ENCODE measurements at regions not wholly inside any gene's neighbourhood (a gene's known extent, or its start where the extent isn't known, plus 50 kb on each side); places are given as distances from the start of the nearest gene placed in this dataset.

GRCh38 chr12:3961591-3961990, 88.4 kb upstream of the PARP11 start:
- TF ChIP-seq CTCF (IDR thresholded peaks at IDR 0.05; ENCODE audit: insufficient read depth, low read length, poor library complexity, severe bottlenecking) (no peak), EZH2phosphoT487 (conservative IDR thresholded peaks at IDR 0.05; ENCODE audit: low read length) (no peak)

Data from SU-DHL-6 (cell line).